GM10248 (cell line): ENCODE measurements at regions not wholly inside any gene's neighbourhood (a gene's known extent, or its start where the extent isn't known, plus 50 kb on each side); places are given as distances from the start of the nearest gene placed in this dataset.

Source experiments
- CTCF ChIA-PET: fragments of 300-600 bp; sonication (Branson Sonifier 250); formaldehyde crosslinking; extraction: SDS; loops from one replicate; lab custom pipeline; 2021; ENCODE audit warnings: antibody characterized with exemption; lab: Yijun Ruan, JAX
- POLR2A ChIA-PET: fragments of 350-650 bp; sonication (Branson Sonifier 250); formaldehyde crosslinking; extraction: SDS; loops from one replicate; lab custom pipeline; 2020; ENCODE audit warnings: antibody characterized with exemption; lab: Yijun Ruan, JAX
- DNase-seq: peaks from one replicate; pipeline ENCODE4 v3.0.0; 2012; ENCODE audit errors: extremely low spot score
- TF ChIP-seq, protein P1 (sequence below): IDR thresholded peaks from 2 replicates; pipeline ENCODE4 v1.5.1; 2012; ENCODE audit warnings: mild to moderate bottlenecking, low read depth; ENCODE audit errors: extremely low read depth, missing control alignments, control extremely low read depth

DNA sequence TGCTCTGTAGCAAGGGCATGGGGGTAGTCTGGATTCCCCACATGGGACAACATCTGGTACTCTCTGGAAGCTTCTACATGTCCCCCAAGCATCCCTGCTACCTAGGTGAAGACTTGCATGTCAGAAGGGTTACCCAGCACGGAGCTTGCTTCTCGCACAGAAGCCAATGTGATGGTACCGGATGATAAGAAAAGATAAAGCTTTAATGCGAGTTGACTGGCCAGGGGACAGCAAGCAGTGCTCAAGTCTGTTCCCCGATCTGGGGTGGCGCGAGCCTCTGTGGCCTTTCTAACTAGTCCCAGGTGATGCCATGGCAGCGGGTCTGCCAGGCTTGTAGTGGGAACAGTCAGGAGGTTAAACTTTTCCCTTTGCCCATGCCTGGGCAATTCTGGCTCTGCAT lies 70.0 kb upstream of the TIAM2 start:
- CTCF ChIA-PET = interaction anchor here (0.6 to 6.1 kb wide), 10 partner anchors 17 to 603 kb away, joined by 3 to 79 read pairs (median 4); no protein-coding TSS in a partner anchor
- DNase-seq = no peak
- POLR2A ChIA-PET = interaction anchor here (0.7 kb wide), 1 partner anchor 49 kb away, joined by 3 read pairs; no protein-coding TSS in a partner anchor
- TF ChIP-seq, protein P1, sequence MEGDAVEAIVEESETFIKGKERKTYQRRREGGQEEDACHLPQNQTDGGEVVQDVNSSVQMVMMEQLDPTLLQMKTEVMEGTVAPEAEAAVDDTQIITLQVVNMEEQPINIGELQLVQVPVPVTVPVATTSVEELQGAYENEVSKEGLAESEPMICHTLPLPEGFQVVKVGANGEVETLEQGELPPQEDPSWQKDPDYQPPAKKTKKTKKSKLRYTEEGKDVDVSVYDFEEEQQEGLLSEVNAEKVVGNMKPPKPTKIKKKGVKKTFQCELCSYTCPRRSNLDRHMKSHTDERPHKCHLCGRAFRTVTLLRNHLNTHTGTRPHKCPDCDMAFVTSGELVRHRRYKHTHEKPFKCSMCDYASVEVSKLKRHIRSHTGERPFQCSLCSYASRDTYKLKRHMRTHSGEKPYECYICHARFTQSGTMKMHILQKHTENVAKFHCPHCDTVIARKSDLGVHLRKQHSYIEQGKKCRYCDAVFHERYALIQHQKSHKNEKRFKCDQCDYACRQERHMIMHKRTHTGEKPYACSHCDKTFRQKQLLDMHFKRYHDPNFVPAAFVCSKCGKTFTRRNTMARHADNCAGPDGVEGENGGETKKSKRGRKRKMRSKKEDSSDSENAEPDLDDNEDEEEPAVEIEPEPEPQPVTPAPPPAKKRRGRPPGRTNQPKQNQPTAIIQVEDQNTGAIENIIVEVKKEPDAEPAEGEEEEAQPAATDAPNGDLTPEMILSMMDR = no peak

DNA sequence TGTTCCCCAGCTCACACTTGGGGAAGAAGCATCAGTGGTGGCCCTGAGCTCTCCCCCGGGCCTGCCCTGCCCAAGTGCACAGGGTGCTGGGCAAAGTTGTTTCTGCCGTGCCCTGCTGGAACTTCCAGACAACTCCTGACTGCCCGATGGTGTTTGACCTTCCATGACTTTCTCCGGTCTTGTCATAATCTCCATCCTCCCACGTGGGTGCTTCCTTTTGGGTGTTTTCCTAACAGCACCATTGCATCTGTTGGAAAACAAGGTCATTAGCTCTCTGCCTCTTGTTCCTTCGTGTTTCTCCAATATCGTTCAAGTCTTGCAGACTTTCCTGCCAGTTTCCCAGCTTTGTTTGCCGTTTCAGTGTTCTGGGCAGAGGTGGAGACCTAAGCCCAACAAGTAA lies 68.7 kb upstream of the TIAM2 start:
- ChIA-PET POLR2A (no interaction called here), CTCF (interaction anchor here (0.9 to 6.1 kb wide), 6 partner anchors 9 to 251 kb away, joined by 3 to 79 read pairs (median 4); no protein-coding TSS in a partner anchor)
- TF ChIP-seq, protein P1 = no peak
- no peak for DNase-seq

DNA sequence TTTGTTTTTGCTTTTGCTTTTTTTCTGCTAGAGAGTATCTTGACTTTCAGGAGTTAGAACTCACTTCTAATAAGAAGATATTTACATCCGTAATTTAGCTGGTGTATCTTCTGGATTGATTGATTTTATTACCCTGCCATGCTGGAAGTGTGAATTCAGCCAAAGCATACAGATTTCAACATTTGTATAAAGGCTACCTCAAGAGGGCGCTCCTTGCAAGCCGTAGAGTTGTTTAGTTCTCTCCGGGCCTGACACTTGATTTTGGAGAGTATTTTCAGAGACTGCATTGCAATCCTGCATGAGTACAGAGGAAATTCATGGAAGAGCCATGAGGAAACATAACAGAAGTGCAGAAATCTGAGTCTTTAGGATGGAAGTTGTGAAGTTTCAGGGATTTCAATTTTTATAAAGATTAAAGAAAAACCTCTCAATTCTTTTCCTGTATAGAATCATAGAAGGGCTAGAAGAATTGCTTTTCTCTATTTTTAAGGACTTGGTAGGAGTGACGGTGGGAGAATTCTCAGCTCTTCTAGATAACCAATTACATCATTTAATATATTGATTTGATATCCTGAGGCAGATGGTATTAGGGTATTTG lies 66.7 kb upstream of the TIAM2 start:
- CTCF ChIA-PET = interaction anchor here (0.8 to 6.1 kb wide), 47 partner anchors 8 to 601 kb away, joined by 3 to 79 read pairs (median 5); no protein-coding TSS in a partner anchor
- POLR2A ChIA-PET = no interaction called here
- DNase-seq = peak; percentile 73
- TF ChIP-seq, protein P1 = peak; percentile 76

DNA sequence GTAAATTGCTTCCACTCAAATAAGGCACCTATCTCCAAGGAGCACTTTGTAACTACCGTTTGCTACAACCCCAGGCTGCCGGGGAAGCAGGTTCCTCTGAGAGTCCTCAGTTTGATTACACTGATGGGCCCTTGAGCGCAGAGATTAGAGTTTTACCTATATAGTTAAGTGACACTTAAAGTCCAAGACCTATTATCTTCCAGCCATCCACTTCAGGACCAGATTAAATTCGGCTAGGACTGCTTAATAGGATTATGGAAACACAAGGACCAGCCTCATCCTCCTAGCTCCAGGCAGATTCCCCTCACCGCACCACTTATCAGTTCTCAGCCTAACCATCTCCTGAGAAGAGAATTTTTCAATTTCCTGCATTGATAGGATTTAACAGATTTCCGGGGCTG lies 64.7 kb upstream of the TIAM2 start:
- TF ChIP-seq, protein P1 = no peak
- DNase-seq = no peak
- CTCF ChIA-PET = interaction anchor here (1.7 to 6.1 kb wide), 6 partner anchors 242 to 321 kb away, joined by 4 to 79 read pairs (median 16); no protein-coding TSS in a partner anchor
- POLR2A ChIA-PET = no interaction called here

DNA sequence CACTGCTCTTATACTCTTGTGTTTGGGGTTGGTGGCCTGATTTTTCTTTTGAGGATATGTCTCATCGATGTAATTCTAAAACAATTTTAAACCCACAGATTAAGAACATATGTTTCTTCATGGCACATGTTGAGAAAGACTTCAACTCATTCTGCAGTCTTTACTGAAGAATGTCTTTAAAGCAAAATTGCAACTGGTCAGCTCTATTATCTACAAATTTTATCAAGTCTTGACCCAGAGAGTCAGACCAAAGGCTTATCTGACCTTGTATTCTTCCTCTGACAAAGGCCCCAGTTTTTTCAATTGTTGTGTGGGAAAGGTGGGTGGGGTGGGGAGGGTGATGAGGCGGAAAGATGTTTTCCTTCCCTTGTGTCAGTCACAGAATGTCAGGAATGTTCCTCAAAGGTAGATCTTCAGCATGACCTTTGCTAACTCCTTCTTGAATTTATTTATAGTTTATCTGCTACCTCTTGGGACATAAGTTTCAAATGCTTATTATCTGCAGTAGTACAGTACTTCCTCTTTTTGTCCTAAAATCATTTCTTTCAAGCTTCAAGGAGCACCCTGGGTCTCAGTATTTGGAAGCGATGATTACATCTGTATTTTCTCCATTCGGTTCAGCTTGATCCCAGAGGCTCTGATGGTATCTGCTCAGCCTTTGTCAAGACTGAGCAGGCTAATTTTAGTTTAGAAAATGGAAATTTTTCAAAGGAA lies 63.2 kb upstream of the TIAM2 start:
- POLR2A ChIA-PET = no interaction called here
- no peak for DNase-seq
- TF ChIP-seq, protein P1 = no peak
- CTCF ChIA-PET = interaction anchor here (1.1 to 4.5 kb wide), 5 partner anchors 79 to 316 kb away, joined by 3 to 24 read pairs (median 5); no protein-coding TSS in a partner anchor

DNA sequence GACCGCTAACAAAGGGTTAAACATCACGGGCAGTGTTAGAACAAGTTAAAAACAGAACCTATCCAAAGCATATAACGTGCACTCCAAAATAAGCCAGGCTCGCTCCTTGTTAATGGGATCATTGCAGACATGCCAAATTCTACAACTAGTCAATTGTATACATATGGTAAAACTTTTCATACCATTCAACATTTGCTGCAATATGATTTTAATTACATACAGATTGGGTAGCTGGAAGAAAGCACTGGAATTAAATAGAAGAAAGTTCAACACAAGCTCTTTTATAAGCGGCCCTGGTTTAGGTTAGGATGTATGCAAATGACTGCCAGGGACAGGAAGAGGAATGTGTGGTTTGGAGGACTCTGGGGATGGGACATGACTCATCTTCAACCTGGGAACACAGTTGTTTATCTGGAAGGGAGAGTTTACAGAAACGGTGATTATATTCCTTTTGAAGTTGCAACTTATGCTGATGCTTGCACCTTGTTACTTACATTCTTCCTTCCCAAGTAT lies 62.5 kb upstream of the TIAM2 start:
- CTCF ChIA-PET = interaction anchor here (1.1 to 2.4 kb wide), 2 partner anchors 241 to 245 kb away, joined by 4 to 8 read pairs; no protein-coding TSS in a partner anchor
- TF ChIP-seq, protein P1 = no peak
- DNase-seq = no peak
- POLR2A ChIA-PET = no interaction called here
